ENCODE measurements at regions not wholly inside any gene's neighbourhood (a gene's known extent, or its start where the extent isn't known, plus 50 kb on each side); places are given as distances from the start of the nearest gene placed in this dataset.
"Not testable (repeated sequence)": the region's sequence is repeated elsewhere in the genome, so short reads cannot be mapped to it uniquely, and the experiment has no call there.

- no peak for DNase-seq (ENCODE audit: low read depth in 3 of 3)
These were observed 89.5 kb upstream of the ETV3 start for GRCh38 chr1:157227700-157228099.

- no peak for DNase-seq (ENCODE audit: low read depth in 3 of 3)
These were observed 88.5 kb upstream of the ETV3 start for GRCh38 chr1:157226739-157227138.

- no peak for DNase-seq (ENCODE audit: low read depth in 3 of 3)
These were observed 81.4 kb upstream of the ETV3 start for GRCh38 chr1:157219600-157219999.

- no peak for DNase-seq (ENCODE audit: low read depth in 3 of 3)
These were observed 81.0 kb upstream of the ETV3 start for GRCh38 chr1:157219182-157219581.

- no peak for DNase-seq (ENCODE audit: low read depth in 3 of 3)
These were observed 80.5 kb upstream of the ETV3 start for GRCh38 chr1:157218671-157219070.

GRCh38 chr1:157217486-157217885, 79.3 kb upstream of the ETV3 start:
- no peak for DNase-seq (ENCODE audit: low read depth in 3 of 3)

- no peak for DNase-seq (ENCODE audit: low read depth in 3 of 3)
These were observed 75.6 kb upstream of the ETV3 start for GRCh38 chr1:157213836-157214235.

GRCh38 chr1:157209514-157209913, 71.3 kb upstream of the ETV3 start:
- DNase-seq (ENCODE audit: low read depth in 3 of 3) = no peak

GRCh38 chr1:157205982-157206381, 67.8 kb upstream of the ETV3 start:
- DNase-seq (ENCODE audit: low read depth in 3 of 3) = not testable (repeated sequence)

GRCh38 chr1:157203166-157203565, 65.0 kb upstream of the ETV3 start:
- no peak for DNase-seq (ENCODE audit: low read depth in 3 of 3)

GRCh38 chr1:157202331-157202730, 64.1 kb upstream of the ETV3 start:
- DNase-seq (ENCODE audit: low read depth in 3 of 3) = no peak

- DNase-seq (ENCODE audit: low read depth in 3 of 3) = no peak
These were observed 63.6 kb upstream of the ETV3 start for GRCh38 chr1:157201767-157202166.

GRCh38 chr1:157200451-157200850, 62.3 kb upstream of the ETV3 start:
- DNase-seq (ENCODE audit: low read depth in 3 of 3) = no peak

GRCh38 chr1:157199421-157199755, 61.2 kb upstream of the ETV3 start:
- no peak for DNase-seq (ENCODE audit: low read depth in 3 of 3)

- DNase-seq (ENCODE audit: low read depth in 3 of 3) = no peak
These were observed 60.6 kb upstream of the ETV3 start for GRCh38 chr1:157198619-157199420.

GRCh38 chr1:157197906-157198435, 59.8 kb upstream of the ETV3 start:
- no peak for DNase-seq (ENCODE audit: low read depth in 3 of 3)

GRCh38 chr1:157196670-157197456, 58.7 kb upstream of the ETV3 start:
- not testable (repeated sequence) for DNase-seq (ENCODE audit: low read depth in 3 of 3)

- no peak for DNase-seq (ENCODE audit: low read depth in 3 of 3)
These were observed 58.0 kb upstream of the ETV3 start for GRCh38 chr1:157196245-157196543.

GRCh38 chr1:157195521-157196244, 57.5 kb upstream of the ETV3 start:
- no peak for DNase-seq (ENCODE audit: low read depth in 3 of 3)

- DNase-seq (ENCODE audit: low read depth in 3 of 3) = no peak
These were observed 56.7 kb upstream of the ETV3 start for GRCh38 chr1:157194731-157195520.

- DNase-seq (ENCODE audit: low read depth in 3 of 3) = peak; percentile 7 to 27 (median 11)
These were observed 55.7 kb upstream of the ETV3 start for GRCh38 chr1:157193702-157194391.
